ENCODE measurements at regions not wholly inside any gene's neighbourhood (a gene's known extent, or its start where the extent isn't known, plus 50 kb on each side); places are given as distances from the start of the nearest gene placed in this dataset.
"Not testable (repeated sequence)": the region's sequence is repeated elsewhere in the genome, so short reads cannot be mapped to it uniquely, and the experiment has no call there.

DNA sequence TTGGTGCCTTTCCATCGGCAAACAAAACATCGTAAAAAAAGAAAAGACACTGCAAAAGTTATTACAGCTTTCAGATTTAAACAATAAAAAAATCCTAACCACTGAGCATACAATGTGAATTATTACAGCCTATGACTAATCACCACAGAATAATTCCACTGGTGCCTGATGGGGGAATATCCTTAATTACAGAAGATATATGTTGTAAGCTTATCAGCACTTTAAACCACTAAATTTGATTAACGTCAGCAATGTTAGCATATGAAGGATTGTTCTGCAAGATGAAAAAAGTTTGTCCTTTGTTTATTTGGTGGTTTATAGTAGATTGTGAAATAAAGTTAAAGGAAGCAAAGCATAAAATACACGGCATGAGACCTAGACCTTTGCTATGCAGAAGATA is 210.2 kb upstream of the ADAMTS3 start:
- DNase-seq (ENCODE audit: low read depth), result no peak

DNA sequence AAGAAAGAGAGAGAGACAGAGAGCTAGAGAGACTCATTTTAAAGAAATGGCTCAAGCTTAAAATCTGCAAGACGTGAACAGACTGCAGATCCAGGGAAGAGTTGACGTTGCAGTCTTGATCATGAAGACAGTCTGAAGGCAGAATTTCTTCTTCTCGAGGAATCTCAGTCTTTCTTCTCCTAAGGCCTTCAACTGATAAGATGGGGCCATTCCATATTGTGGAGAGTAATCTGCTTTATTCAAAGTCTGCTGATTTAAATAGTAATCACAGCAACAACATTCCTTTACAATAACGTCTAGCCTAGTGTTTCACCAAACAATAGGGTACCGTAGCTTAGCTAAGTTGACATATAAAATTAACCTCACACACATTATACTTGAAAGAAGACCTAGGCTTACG is 208.4 kb upstream of the ADAMTS3 start:
- no peak for DNase-seq (ENCODE audit: low read depth)

DNA sequence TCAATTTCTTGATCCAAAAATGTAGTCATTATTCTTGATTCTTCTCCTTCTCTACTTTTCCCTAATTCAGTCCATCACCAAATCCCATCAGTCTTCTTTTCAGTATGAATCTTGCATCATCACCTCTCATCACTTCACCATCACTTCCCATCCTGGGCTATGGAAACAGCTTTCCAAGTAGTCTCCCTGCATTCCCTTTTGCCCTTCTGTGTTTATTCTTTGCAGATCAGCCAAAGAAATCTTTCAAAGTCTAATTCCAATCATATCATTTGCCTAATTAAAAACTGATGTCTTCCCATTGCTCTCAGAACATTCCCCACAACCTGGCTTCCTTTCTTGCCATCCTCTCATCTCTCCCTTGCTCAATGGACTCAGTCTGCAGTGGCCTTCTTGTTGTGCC is 201.7 kb upstream of the ADAMTS3 start:
- DNase-seq (ENCODE audit: low read depth), result no peak

GRCh38 chr4:72768364-72768763 is 199.3 kb upstream of the ADAMTS3 start:
- DNase-seq (ENCODE audit: low read depth), result no peak

DNA sequence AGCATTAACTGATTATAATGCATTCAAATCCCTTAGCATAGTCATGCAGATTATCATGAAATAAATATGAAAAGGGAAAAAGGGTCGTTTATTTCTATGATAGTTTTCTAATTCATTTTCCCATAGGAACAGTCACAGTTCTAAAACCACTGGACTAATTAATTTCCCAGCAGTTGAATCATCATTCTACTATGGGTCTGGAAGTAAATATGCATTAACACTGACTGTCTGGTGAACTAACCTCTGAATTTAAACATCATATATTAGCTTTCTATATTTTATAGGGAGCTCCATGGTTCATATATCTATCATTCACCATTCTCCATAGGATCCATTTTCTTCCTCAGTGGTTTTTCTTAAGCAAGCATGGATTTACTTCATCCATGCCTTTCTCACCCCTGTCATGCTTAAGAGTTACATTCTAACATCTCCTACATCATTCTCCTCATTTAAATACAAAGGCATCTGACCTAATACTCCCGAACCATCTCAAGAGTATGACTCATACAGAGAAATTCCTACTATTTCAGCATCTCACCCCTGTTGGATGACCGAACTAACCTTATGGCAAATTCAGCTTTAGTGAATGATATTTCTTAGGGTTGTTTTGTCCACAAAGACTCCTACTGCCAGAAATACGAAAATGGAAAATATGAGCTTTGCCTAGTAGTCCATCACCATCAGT is 198.7 kb upstream of the ADAMTS3 start:
- peak; percentile 1 for DNase-seq (ENCODE audit: low read depth)

DNA sequence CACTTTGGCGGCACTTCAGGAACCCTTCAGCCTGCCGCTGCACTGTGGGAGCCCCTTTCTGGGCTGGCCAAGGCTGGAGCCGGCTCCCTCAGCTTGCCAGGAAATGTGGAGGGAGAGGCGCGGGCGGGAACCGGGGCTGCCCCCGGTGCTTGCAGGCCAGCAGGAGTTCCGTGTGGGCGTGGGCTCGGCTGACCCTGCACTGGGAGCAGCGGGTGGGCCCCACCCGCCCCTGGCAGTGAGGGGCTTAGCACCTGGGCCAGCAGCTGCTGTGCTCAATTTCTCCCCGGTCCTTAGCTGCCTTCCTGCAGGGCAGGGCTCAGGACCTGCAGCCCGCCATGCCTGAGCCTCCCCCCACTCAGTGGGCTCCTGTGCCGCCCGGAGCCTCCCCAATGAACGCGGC is 196.8 kb upstream of the ADAMTS3 start:
- not testable (repeated sequence) for DNase-seq (ENCODE audit: low read depth)

GRCh38 chr4:72761368-72762038 is 192.5 kb upstream of the ADAMTS3 start:
- no peak for DNase-seq (ENCODE audit: low read depth)

DNA sequence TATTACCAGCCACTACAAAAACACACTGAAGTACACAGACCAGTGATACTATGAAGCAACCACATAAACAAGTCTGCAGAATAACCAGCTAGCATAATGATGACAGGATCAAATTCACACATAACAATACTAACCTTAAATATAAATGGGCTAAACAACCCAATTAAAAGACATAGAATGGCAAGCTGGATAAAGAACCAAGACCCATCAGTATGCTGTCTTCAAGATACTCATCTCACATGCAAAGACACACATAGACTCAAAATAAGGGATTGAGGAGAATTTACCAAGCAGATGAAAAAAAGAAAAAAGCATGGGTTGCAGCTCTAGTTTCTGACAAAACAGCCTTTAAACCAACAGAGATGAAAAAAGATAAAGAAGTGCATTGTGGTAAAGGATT is 184.4 kb upstream of the ADAMTS3 start:
- not testable (repeated sequence) for DNase-seq (ENCODE audit: low read depth)

GRCh38 chr4:72744103-72744725 is 175.2 kb upstream of the ADAMTS3 start:
- no peak for DNase-seq (ENCODE audit: low read depth)

- DNase-seq (ENCODE audit: low read depth), result no peak
These were observed 174.1 kb upstream of the ADAMTS3 start for GRCh38 chr4:72743078-72743477.

GRCh38 chr4:72715299-72715698 is 146.3 kb upstream of the ADAMTS3 start:
- DNase-seq (ENCODE audit: low read depth), result no peak

DNA sequence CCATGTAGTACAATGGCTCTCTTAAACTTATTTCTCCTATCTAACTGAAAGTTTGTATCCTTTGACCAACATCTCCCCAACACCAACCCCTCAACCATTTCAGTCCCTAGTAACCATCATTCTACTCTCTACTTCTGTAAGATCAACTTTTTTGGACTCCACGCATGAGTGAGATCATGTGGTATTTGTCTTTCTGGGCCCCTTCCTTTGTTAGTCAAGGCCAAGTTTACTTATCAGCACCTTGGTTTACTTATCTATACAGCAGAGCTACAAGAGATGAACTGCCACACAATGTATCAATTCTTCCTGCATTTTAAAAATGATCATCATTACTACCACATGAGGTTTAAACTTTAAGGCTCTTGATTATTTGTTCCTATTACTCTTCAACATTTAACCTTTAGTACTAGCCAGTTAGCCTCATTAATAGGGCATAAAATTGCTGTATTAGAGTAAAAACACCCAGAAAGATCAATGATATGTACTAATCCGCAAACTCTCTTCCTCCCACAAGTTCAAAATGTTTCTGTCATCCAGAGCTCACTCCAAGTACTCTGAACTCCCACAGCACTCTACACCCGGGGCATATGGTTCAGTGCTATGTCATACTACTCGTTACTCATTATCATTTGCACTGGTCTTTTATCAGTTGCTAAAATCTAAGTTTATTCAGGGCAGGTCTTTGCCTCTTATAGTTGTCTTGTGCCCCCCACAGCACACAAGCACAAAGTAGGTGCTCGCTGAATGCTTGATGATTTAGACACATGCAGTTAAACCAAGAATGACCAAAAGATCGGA is 145.7 kb upstream of the ADAMTS3 start:
- DNase-seq (ENCODE audit: low read depth), result no peak

DNA sequence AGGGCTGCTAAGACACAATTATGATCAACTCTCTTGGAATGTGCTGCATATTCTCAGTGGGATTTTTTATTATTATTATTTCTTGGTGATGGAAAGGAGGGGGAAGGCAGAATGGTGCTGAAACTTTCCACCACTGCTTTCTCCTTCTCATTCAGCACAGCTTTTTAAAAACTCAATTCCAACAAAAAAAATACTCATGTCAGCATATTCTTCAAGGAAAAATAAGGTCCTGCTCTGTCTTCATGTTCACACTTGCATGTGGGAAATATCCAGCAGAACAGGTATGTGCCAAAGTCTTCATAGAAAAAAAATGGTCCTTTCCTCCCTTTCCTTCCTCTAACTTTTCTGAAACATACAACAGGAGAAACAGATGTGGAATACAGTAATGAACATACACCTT is 144.0 kb upstream of the ADAMTS3 start:
- DNase-seq (ENCODE audit: low read depth), result no peak

DNA sequence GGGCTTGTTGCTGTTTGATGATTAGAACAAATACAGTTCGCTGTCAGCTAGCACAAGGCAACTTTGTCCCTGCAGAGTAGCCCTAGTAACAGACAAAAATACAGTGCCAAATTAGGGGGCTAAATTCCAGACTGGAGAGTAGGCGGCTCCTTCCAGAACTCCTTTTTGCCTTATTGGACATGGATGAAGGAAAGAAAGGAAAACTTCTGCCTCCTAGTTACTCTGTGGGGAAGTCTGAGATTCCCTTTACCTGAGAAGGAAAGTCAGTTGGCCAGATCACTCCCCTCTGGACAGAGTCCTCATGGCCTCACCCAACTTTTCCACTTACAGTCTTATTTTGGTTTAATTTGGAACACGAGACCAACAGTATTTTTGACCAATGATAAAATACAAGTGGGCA is 140.5 kb upstream of the ADAMTS3 start:
- DNase-seq (ENCODE audit: low read depth), result no peak

DNA sequence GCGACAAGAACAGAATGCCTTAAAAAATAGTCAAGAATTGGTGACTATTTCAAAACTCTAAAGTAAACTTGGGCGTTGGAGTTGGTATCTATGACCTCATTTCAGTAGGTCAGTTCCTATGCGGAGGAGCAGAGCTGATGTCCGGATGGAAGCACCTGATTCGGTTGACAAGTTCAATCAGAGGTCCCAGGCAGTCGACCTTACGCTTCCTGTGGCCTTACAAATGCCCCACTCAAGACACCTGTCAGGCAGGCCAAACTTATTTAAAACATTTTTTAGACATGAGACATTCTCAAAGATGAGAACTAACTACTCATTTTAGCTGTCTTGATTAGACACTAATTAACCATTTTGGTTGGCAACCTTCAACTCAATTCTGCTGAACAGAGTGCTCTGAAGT is 137.7 kb upstream of the ADAMTS3 start:
- DNase-seq (ENCODE audit: low read depth), result no peak

DNA sequence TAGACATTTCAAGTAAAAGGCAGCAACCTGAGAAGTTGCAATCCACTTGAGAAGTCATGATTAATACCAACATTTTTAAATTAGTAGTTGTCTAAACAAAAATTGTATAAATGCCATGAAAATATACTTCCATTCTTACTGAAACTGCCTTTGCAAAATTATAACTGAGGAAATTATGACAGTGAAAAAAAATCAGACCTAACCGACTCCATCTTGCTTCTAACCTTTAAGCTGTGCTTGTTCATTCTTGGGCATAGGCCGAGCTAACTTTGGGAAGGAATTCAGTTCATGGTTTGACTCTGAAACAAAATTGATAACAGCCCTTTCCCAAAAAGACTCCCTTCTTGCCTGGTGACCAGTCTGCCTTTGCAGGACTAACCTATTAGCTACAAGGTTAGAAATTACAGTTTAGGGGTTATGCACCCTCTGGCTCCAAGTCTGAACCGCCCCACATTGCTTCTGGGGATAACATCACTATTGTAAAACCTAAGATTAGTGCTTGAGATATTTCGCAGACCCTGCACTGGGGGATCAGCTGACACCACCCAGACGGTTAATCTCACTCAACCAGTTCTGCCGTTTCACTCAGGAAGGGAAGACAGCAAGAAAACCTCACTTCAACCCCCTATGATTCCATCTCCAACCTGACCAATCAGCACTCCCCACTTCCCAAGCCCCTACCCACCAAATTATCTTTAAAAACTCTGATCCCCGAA is 136.1 kb upstream of the ADAMTS3 start:
- not testable (repeated sequence) for DNase-seq (ENCODE audit: low read depth)

GRCh38 chr4:72702948-72703347 is 133.9 kb upstream of the ADAMTS3 start:
- no peak for DNase-seq (ENCODE audit: low read depth)

- peak; percentile 2 for DNase-seq (ENCODE audit: low read depth)
These were observed 133.2 kb upstream of the ADAMTS3 start for GRCh38 chr4:72701987-72702819.

- DNase-seq (ENCODE audit: low read depth), result no peak
These were observed 121.8 kb upstream of the ADAMTS3 start for GRCh38 chr4:72690771-72691170.

DNA sequence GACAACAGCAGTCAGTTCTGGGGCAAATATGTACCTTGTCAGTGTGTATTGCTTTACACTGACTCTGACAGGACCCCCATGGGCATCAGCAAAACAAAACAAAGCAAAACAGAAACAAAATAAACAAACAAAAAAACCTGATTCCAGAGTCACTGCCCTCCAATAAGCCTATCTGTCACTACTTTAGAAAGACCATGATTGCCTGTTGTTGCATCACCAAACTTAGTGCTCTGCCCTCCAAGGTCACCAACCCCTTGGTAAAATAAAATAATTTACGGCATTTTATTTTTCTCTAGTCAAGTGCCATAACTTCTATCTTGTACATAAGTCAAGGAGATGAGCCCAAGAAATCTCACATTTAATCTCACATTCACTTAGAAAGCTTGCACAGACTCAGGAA is 120.9 kb upstream of the ADAMTS3 start:
- DNase-seq (ENCODE audit: low read depth), result no peak

DNA sequence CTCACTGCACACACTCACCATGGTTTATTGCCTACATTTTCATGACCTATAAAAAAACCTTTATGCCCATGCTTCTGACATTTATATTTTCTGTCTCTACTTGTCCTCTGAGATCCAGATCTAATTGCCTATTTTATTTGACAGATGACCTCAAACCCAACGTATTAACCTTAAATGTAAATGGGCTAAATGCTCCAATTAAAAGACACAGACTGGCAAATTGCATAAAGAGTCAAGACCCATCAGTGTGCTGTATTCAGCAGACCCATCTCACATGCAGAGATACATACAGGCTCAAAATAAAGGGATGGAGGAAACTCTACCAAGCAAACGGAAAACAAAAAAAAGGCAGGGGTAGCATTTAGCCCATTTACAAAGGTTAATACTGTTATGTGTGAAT is 117.4 kb upstream of the ADAMTS3 start:
- not testable (repeated sequence) for DNase-seq (ENCODE audit: low read depth)

Measured in Daoy (cell line).